NCI-H187 (cell line): ENCODE measurements at regions not wholly inside any gene's neighbourhood (a gene's known extent, or its start where the extent isn't known, plus 50 kb on each side); places are given as distances from the start of the nearest gene placed in this dataset.

Experiments used
- DNase-seq, 2 experiments: peaks; one replicate each; lab custom pipeline; 2025; lab: John Stamatoyannopoulos, UW

- DNase-seq: no peak
Observed at GRCh38 chr12:124443931-124444712, 123.3 kb downstream of the NCOR2 start.

- no peak for DNase-seq
Observed at GRCh38 chr12:124442772-124443445, 124.5 kb downstream of the NCOR2 start.

DNA sequence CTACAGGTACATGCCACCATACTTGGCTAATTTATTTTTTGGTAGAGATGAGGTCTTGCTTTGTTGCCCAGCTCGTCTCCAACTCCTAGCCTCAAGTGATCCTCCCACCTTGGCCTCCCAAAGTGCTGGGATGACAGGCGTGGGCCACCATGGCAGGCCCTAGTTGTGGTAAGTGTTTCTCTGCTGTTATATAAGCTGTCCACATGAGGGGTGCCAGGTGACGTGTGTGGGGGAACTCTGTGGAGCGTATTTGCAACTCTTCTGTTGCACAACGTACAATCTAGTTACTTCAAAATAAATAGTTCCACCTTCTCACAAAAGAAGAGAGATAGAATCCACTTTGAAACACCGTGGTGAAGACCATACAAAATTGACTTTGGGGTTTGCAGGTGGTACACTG lies 125.1 kb downstream of the NCOR2 start:
- DNase-seq: no peak

- no peak for DNase-seq
Observed at GRCh38 chr12:124441443-124442194, 125.8 kb downstream of the NCOR2 start.

- no peak for DNase-seq
Observed at GRCh38 chr12:124440841-124441381, 126.5 kb downstream of the NCOR2 start.

- DNase-seq: no peak
Observed at GRCh38 chr12:124440031-124440626, 127.3 kb downstream of the NCOR2 start.

DNA sequence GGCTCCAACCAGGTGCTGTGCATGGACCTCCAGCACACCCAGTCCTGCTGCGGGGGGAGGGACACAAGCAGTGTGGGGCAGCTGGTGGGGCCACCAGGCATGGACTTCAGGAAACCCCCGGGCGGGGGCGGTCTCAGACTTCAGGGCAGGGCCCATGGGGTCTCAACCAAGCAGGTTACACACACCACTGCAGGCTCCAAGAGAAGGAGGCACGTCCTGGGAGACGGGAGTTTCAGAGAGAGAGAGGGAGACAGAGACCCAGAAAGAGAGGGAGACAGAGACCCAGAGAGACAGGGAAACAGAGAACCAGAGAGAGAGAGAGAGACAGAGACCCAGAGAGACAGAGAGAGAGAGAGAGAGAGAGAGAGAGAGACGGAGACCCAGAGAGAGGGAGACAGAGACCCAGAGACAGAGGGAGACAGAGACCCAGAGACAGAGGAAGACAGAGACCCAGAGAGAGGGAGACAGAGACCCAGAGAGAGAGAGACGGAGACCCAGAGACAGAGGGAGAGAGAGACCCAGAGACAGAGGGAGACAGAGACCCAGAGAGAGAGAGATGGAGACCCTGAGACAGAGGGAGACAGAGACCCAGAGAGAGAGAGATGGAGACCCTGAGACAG lies 128.9 kb downstream of the NCOR2 start:
- DNase-seq: no peak

GRCh38 chr12:124437617-124438436 lies 129.6 kb downstream of the NCOR2 start:
- no peak for DNase-seq

DNA sequence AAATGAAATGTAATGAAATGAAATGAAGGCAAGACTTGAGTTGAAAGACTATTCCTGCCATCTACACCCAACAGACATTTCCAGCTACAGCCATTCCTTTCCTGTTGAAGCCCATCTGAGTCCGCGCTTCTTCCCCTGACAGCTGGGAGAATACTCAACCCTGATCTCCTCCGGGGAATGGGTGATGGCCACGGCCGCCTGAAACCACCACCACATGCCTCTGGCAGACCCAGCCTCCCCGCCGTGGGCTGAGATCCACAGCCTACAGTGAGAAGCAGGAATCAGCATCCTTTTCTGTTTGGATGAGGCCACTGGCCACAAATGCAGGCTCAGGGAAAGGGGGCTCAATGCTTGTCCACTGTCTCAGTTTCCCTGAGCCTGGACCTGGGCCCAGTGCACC lies 130.3 kb downstream of the NCOR2 start:
- no peak for DNase-seq

GRCh38 chr12:124436366-124436765 lies 131.0 kb downstream of the NCOR2 start:
- DNase-seq: no peak

GRCh38 chr12:124435806-124436345 lies 131.5 kb downstream of the NCOR2 start:
- no peak for DNase-seq

GRCh38 chr12:124434951-124435805 lies 132.2 kb downstream of the NCOR2 start:
- DNase-seq: no peak

GRCh38 chr12:124434354-124434753 lies 133.1 kb downstream of the NCOR2 start:
- DNase-seq: no peak

DNA sequence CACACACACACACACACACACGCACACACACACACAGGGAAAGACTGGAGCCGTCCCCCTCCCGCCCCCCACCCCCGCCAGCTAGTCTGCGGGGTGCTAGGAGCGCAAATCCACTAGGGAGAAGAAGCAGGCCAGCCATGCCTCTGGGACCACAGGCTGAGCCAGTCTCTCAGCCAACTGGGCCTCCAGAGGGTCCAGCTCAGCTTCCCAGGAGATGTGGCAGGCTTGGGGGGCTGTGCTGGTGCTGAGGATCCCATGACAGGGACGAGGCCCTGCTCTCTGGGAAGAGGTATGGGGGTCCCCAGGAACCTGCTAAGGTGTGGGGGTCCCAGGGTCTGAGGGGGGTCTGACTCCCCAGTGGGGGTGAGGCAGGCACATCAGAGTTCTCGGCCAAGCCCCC lies 133.5 kb downstream of the NCOR2 start:
- DNase-seq: no peak

- DNase-seq: no peak
Observed at GRCh38 chr12:124433147-124433874, 134.1 kb downstream of the NCOR2 start.

GRCh38 chr12:124432376-124432775 lies 135.0 kb downstream of the NCOR2 start:
- DNase-seq: no peak

DNA sequence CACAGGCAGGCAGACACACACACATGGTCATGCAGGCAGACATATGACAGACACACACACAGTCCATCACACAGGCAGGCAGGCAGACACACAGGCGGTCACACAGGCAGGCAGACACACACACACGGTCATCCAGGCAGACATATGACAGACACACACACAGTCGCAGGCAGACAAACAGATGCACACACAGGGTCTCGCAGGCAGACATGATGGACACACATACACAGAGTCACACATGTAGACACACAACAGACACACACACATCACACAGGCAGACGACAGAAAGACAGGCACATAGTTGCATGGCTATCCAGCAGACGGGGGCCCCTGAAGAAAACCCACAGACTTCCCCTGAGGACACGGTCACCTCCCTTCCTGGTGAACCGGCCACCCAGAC lies 135.4 kb downstream of the NCOR2 start:
- DNase-seq: no peak

DNA sequence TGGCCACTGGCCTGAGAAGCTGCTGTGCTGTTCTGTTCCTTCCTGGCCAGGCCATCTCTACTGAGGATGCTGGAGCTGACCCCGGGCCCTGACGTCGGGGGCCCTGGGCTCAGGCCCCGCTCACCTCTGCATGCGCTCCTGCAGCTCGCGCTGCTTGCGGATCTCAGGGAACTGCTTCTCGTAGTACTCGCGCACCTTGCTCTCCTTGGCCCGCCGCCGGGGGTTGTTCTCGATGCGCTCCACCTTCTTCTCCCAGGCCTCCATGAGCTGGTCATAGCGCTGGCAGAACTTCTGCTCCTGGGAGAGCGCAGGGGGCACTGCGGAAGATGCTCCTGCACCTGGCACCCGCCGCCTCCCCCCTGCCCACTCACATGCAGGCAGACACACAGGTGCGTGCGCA lies 135.6 kb downstream of the RFLNA start:
- no peak for DNase-seq

DNA sequence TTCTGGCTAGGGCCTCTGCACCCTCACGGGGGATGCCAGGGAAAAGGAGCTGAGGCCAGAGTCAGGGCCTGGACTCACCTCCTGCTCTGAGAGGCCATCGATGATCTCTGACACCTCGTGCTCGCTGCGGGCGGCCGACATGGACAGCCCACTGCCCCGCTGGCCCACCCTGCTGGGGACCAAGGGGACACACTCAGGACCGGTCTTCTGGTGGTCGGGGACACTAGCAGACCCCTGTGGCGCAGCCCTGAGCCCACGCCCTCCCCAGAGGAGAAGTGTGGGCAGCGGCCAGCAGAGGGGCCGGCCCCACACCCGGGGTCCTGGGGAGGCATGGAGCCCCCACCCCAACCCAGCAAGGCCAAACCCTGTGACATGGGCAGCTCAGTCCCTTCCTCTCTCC lies 134.6 kb downstream of the RFLNA start:
- no peak for DNase-seq
